NT2/D1 (cell line): ENCODE measurements at regions not wholly inside any gene's neighbourhood (a gene's known extent, or its start where the extent isn't known, plus 50 kb on each side); places are given as distances from the start of the nearest gene placed in this dataset.

ENCODE experiments used
- YY1 ChIP-seq: IDR thresholded peaks from 2 replicates; pipeline ENCODE4 v1.6.1; 2011; ENCODE audit not compliant: insufficient read length, insufficient read depth
- ZNF274 ChIP-seq: IDR thresholded peaks from 2 replicates; pipeline ENCODE4 v1.6.1; 2011; ENCODE audit warnings: mild to moderate bottlenecking, low read depth, low read length

GRCh38 chrX:34805951-34806350, 136.6 kb upstream of the FAM47B start:
- TF ChIP-seq YY1 = no peak
- no peak for TF ChIP-seq ZNF274
